ENCODE measurements at regions not wholly inside any gene's neighbourhood (a gene's known extent, or its start where the extent isn't known, plus 50 kb on each side); places are given as distances from the start of the nearest gene placed in this dataset.

GRCh38 chr10:71126432-71126831 is 85.9 kb upstream of the UNC5B start:
- Histone ChIP-seq H3K27me3 (ENCODE audit: control insufficient read depth in 1 of 2, insufficient read depth in 2 of 2, low read length in 2 of 2) (peaks cover 0 to 6% of the 10 kb centered on the region in 2 donors), H3K36me3 (ENCODE audit: control insufficient read depth in 1 of 2, insufficient read depth in 2 of 2, low read length in 2 of 2) (no peaks in the 10 kb centered on the region), H3K4me3 (ENCODE audit: low read depth in 1 of 2, low read length in 2 of 2) (no peak overlapping the region), H3K27ac (ENCODE audit: low read depth, low read length) (no peak overlapping the region), H3K9ac (ENCODE audit: low read depth in 1 of 2, low read length in 2 of 2) (no peak overlapping the region), H3K9me3 (ENCODE audit: control insufficient read depth in 1 of 2, low read length in 2 of 2) (no peaks in the 10 kb centered on the region), H3K4me1 (ENCODE audit: control insufficient read depth in 1 of 2, insufficient read depth in 2 of 2, low read length in 2 of 2) (no peaks in the 10 kb centered on the region)

DNA sequence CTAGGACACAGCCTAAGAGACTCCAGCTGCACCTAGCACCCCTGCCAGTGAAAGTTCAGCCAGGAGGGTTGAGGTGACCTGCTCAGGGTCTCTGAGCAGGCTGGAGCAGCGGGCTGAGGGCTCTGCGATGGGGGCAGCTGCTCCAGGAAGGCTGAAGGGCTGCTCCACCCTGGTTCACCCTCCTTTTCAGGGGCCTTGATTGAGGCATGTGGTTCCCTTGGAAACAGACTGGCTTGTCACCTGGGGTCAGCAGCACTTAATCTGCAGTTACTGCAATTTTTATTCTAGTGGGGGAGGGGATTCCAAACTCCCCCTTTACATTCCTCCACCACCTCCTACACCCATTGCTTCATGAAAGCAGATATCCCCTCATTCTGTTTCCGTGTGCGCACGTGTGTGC is 85.3 kb upstream of the UNC5B start:
- H3K4me1 ChIP-seq (ENCODE audit: control insufficient read depth in 1 of 2, insufficient read depth in 2 of 2, low read length in 2 of 2), result no peaks in the 10 kb centered on the region
- no peak overlapping the region for H3K27ac ChIP-seq (ENCODE audit: low read depth, low read length)
- no peaks in the 10 kb centered on the region for H3K36me3 ChIP-seq (ENCODE audit: control insufficient read depth in 1 of 2, insufficient read depth in 2 of 2, low read length in 2 of 2)
- no peak overlapping the region for H3K4me3 ChIP-seq (ENCODE audit: low read depth in 1 of 2, low read length in 2 of 2)
- peaks cover 6% of the 10 kb centered on the region in 2 donors for H3K27me3 ChIP-seq (ENCODE audit: control insufficient read depth in 1 of 2, insufficient read depth in 2 of 2, low read length in 2 of 2)
- no peak overlapping the region for H3K9ac ChIP-seq (ENCODE audit: low read depth in 1 of 2, low read length in 2 of 2)
- no peaks in the 10 kb centered on the region for H3K9me3 ChIP-seq (ENCODE audit: control insufficient read depth in 1 of 2, low read length in 2 of 2)

DNA sequence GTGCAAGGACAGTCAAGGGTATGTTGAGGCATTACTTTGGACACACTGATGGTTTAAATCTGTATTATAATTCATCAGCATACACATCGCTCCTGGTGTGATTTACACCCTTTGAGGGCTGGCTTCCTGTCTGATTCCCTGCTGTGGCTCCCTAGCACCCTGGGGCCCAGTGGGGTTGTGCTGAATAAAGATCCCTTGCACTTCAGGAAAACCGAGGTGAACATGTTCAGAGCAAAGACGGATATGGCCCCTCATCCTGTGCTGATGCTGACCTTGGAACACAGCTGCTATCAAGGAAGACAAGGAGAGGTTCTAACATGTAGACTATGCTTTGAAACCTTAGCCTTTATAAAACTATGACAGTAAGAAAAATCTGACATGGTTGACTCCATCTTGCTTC is 84.6 kb upstream of the UNC5B start:
- Histone ChIP-seq H3K36me3 (ENCODE audit: control insufficient read depth in 1 of 2, insufficient read depth in 2 of 2, low read length in 2 of 2) (no peaks in the 10 kb centered on the region), H3K9me3 (ENCODE audit: control insufficient read depth in 1 of 2, low read length in 2 of 2) (no peaks in the 10 kb centered on the region), H3K4me3 (ENCODE audit: low read depth in 1 of 2, low read length in 2 of 2) (no peak overlapping the region), H3K4me1 (ENCODE audit: control insufficient read depth in 1 of 2, insufficient read depth in 2 of 2, low read length in 2 of 2) (no peaks in the 10 kb centered on the region), H3K9ac (ENCODE audit: low read depth in 1 of 2, low read length in 2 of 2) (no peak overlapping the region), H3K27ac (ENCODE audit: low read depth, low read length) (no peak overlapping the region), H3K27me3 (ENCODE audit: control insufficient read depth in 1 of 2, insufficient read depth in 2 of 2, low read length in 2 of 2) (peaks cover 6% of the 10 kb centered on the region in 2 donors)

DNA sequence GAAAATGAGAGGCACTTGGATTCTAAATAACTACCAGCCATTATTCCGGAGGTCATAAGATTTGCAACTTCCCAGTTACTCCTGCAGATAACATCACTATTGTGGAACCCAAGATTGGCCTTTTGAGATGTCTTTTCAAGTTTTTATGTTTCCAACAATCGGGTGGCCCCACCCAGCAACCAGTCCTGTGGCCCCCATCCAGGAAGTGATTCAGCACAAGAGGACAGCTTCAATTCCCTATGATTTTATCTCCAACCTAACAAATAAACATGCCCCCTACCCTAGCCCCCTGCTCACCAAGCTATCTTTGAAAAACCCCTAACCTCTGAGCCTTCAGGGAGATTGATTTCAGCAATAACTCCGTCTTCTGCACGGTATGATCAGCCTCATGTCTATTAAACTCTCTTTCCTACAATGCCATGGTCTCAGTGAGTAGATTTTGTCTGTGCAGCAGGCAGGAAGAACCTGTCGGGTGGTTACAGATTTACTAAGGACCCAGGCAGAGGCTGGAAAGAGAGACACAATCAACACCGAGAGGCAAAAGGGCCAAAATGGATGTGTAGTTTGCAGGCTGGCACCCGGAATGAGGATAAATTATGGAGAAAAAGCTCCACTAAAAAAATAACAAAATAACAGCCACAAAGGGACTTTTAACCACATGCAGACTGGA is 83.9 kb upstream of the UNC5B start:
- no peak overlapping the region for H3K9ac ChIP-seq (ENCODE audit: low read depth in 1 of 2, low read length in 2 of 2)
- H3K27ac ChIP-seq (ENCODE audit: low read depth, low read length), result no peak overlapping the region
- no peaks in the 10 kb centered on the region for H3K36me3 ChIP-seq (ENCODE audit: control insufficient read depth in 1 of 2, insufficient read depth in 2 of 2, low read length in 2 of 2)
- peaks cover 6% of the 10 kb centered on the region in 2 donors for H3K27me3 ChIP-seq (ENCODE audit: control insufficient read depth in 1 of 2, insufficient read depth in 2 of 2, low read length in 2 of 2)
- H3K9me3 ChIP-seq (ENCODE audit: control insufficient read depth in 1 of 2, low read length in 2 of 2), result no peaks in the 10 kb centered on the region
- H3K4me1 ChIP-seq (ENCODE audit: control insufficient read depth in 1 of 2, insufficient read depth in 2 of 2, low read length in 2 of 2), result no peaks in the 10 kb centered on the region
- no peak overlapping the region for H3K4me3 ChIP-seq (ENCODE audit: low read depth in 1 of 2, low read length in 2 of 2)

DNA sequence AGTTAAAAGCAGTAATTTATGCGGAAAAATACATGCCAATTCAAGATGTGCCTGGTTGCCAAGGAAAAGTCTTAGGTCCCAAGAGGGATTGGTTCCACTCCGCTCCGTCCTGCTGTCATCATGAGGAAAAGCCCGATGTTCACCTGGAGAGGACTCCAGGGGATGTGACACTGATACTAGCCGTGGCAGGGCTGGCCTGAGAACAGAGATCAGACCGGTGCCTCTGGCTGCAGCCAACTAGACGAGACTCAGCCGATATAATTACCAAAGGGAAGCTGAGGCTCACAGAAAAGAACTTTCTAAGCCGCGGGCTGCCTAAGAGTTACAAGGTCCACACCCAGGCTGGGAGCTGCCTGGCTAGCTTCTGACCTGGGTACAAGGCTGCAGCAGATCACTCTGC is 81.3 kb upstream of the UNC5B start:
- Histone ChIP-seq H3K4me3 (ENCODE audit: low read depth in 1 of 2, low read length in 2 of 2) (no peak overlapping the region), H3K4me1 (ENCODE audit: control insufficient read depth in 1 of 2, insufficient read depth in 2 of 2, low read length in 2 of 2) (no peaks in the 10 kb centered on the region), H3K27me3 (ENCODE audit: control insufficient read depth in 1 of 2, insufficient read depth in 2 of 2, low read length in 2 of 2) (peaks cover 0 to 6% of the 10 kb centered on the region in 2 donors), H3K9me3 (ENCODE audit: control insufficient read depth in 1 of 2, low read length in 2 of 2) (no peaks in the 10 kb centered on the region), H3K9ac (ENCODE audit: low read depth in 1 of 2, low read length in 2 of 2) (no peak overlapping the region), H3K36me3 (ENCODE audit: control insufficient read depth in 1 of 2, insufficient read depth in 2 of 2, low read length in 2 of 2) (no peaks in the 10 kb centered on the region), H3K27ac (ENCODE audit: low read depth, low read length) (no peak overlapping the region)

DNA sequence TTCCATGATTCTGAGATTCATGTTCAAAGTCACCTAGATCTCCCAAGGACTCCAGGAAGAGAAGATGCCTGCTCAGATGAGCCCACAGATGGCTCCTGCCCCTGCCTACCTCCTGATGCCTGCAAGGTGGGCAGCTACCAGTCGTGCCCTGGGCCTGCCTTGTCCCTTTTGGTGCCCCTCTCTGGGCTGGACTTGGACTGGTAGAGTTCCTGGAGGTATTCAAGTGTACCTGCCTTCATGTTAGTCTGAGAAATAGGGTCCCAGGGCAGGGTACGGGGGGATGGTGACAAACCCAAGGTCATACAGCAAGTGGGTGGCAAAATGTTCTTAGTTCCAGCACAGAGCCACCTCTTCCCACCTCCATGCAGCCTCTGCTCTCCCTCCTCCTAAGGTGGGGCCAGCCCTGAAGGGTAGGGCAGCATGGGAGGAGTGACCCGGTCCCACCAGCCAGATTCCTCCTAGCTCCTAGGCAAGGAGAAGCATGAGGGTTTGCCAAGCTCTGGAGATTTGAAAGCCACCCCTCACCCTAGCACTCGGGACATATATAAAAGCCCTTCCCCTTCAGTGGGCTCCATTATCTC is 80.8 kb upstream of the UNC5B start:
- Histone ChIP-seq H3K36me3 (ENCODE audit: control insufficient read depth in 1 of 2, insufficient read depth in 2 of 2, low read length in 2 of 2) (no peaks in the 10 kb centered on the region), H3K4me1 (ENCODE audit: control insufficient read depth in 1 of 2, insufficient read depth in 2 of 2, low read length in 2 of 2) (no peaks in the 10 kb centered on the region), H3K4me3 (ENCODE audit: low read depth in 1 of 2, low read length in 2 of 2) (no peak overlapping the region), H3K27ac (ENCODE audit: low read depth, low read length) (no peak overlapping the region), H3K9me3 (ENCODE audit: control insufficient read depth in 1 of 2, low read length in 2 of 2) (no peaks in the 10 kb centered on the region), H3K9ac (ENCODE audit: low read depth in 1 of 2, low read length in 2 of 2) (no peak overlapping the region), H3K27me3 (ENCODE audit: control insufficient read depth in 1 of 2, insufficient read depth in 2 of 2, low read length in 2 of 2) (peaks cover 0 to 6% of the 10 kb centered on the region in 2 donors)

- Histone ChIP-seq H3K4me3 (ENCODE audit: low read depth in 1 of 2, low read length in 2 of 2) (no peak overlapping the region), H3K9me3 (ENCODE audit: control insufficient read depth in 1 of 2, low read length in 2 of 2) (no peaks in the 10 kb centered on the region), H3K27me3 (ENCODE audit: control insufficient read depth in 1 of 2, insufficient read depth in 2 of 2, low read length in 2 of 2) (peaks cover 3 to 6% of the 10 kb centered on the region in 2 donors), H3K4me1 (ENCODE audit: control insufficient read depth in 1 of 2, insufficient read depth in 2 of 2, low read length in 2 of 2) (no peaks in the 10 kb centered on the region), H3K27ac (ENCODE audit: low read depth, low read length) (no peak overlapping the region), H3K9ac (ENCODE audit: low read depth in 1 of 2, low read length in 2 of 2) (no peak overlapping the region), H3K36me3 (ENCODE audit: control insufficient read depth in 1 of 2, insufficient read depth in 2 of 2, low read length in 2 of 2) (no peaks in the 10 kb centered on the region)
Measured at GRCh38 chr10:71132321-71132810, 80.0 kb upstream of the UNC5B start.

- H3K27me3 ChIP-seq (ENCODE audit: control insufficient read depth in 1 of 2, insufficient read depth in 2 of 2, low read length in 2 of 2), result peaks cover 3 to 6% of the 10 kb centered on the region in 2 donors
- H3K9ac ChIP-seq (ENCODE audit: low read depth in 1 of 2, low read length in 2 of 2), result no peak overlapping the region
- H3K4me3 ChIP-seq (ENCODE audit: low read depth in 1 of 2, low read length in 2 of 2), result no peak overlapping the region
- no peaks in the 10 kb centered on the region for H3K9me3 ChIP-seq (ENCODE audit: control insufficient read depth in 1 of 2, low read length in 2 of 2)
- H3K4me1 ChIP-seq (ENCODE audit: control insufficient read depth in 1 of 2, insufficient read depth in 2 of 2, low read length in 2 of 2), result no peaks in the 10 kb centered on the region
- H3K27ac ChIP-seq (ENCODE audit: low read depth, low read length), result no peak overlapping the region
- no peaks in the 10 kb centered on the region for H3K36me3 ChIP-seq (ENCODE audit: control insufficient read depth in 1 of 2, insufficient read depth in 2 of 2, low read length in 2 of 2)
Measured at GRCh38 chr10:71133710-71134686, 78.4 kb upstream of the UNC5B start.

DNA sequence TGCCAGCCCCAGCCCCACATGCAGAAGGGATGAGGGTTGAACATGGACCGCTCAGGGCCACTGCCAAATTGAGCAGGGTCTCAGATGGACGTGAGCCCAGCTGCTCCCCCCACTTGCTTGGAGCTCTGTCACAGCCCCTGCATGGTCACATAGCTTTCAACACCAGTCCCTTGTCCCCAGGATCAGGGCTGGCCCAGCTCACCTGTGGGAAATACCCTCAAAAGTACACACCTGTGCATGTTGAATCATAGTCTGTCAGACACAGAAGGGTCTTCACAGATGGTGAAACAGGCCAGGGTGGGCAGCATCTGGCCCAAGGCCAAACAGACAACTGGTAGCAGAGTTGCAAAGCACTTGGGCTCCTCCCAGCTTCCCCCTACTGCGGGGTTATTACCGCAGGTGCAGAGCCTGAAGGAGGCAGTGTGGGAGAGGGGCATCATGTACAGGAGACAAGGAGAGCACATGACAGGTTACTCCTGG is 77.6 kb upstream of the UNC5B start:
- no peak overlapping the region for H3K27ac ChIP-seq (ENCODE audit: low read depth, low read length)
- no peaks in the 10 kb centered on the region for H3K9me3 ChIP-seq (ENCODE audit: control insufficient read depth in 1 of 2, low read length in 2 of 2)
- H3K9ac ChIP-seq (ENCODE audit: low read depth in 1 of 2, low read length in 2 of 2), result no peak overlapping the region
- no peaks in the 10 kb centered on the region for H3K4me1 ChIP-seq (ENCODE audit: control insufficient read depth in 1 of 2, insufficient read depth in 2 of 2, low read length in 2 of 2)
- H3K36me3 ChIP-seq (ENCODE audit: control insufficient read depth in 1 of 2, insufficient read depth in 2 of 2, low read length in 2 of 2), result no peaks in the 10 kb centered on the region
- H3K4me3 ChIP-seq (ENCODE audit: low read depth in 1 of 2, low read length in 2 of 2), result no peak overlapping the region
- peaks cover 3 to 6% of the 10 kb centered on the region in 2 donors for H3K27me3 ChIP-seq (ENCODE audit: control insufficient read depth in 1 of 2, insufficient read depth in 2 of 2, low read length in 2 of 2)

- H3K27ac ChIP-seq (ENCODE audit: low read depth, low read length), result no peak overlapping the region
- no peaks in the 10 kb centered on the region for H3K9me3 ChIP-seq (ENCODE audit: control insufficient read depth in 1 of 2, low read length in 2 of 2)
- no peaks in the 10 kb centered on the region for H3K36me3 ChIP-seq (ENCODE audit: control insufficient read depth in 1 of 2, insufficient read depth in 2 of 2, low read length in 2 of 2)
- no peak overlapping the region for H3K4me3 ChIP-seq (ENCODE audit: low read depth in 1 of 2, low read length in 2 of 2)
- no peak overlapping the region for H3K9ac ChIP-seq (ENCODE audit: low read depth in 1 of 2, low read length in 2 of 2)
- peaks cover 3 to 6% of the 10 kb centered on the region in 2 donors for H3K27me3 ChIP-seq (ENCODE audit: control insufficient read depth in 1 of 2, insufficient read depth in 2 of 2, low read length in 2 of 2)
- H3K4me1 ChIP-seq (ENCODE audit: control insufficient read depth in 1 of 2, insufficient read depth in 2 of 2, low read length in 2 of 2), result no peaks in the 10 kb centered on the region
Measured at GRCh38 chr10:71135236-71135635, 77.1 kb upstream of the UNC5B start.

Measured in duodenal mucosa (tissue), 2 donors.